GM13977 (cell line): ENCODE measurements at regions not wholly inside any gene's neighbourhood (a gene's known extent, or its start where the extent isn't known, plus 50 kb on each side); places are given as distances from the start of the nearest gene placed in this dataset.

Experiments used
- DNase-seq: peaks from one replicate; pipeline ENCODE4 v3.0.0; 2012; ENCODE audit warnings: low spot score
- in situ Hi-C: fragments of 300-500 bp; cut with MboI; formaldehyde crosslinking; loops from one replicate; pipeline ENCODE4 v1.12.0; 2022; ENCODE audit warnings: low sequenced_read_pairs, low pct_unique_long_range_greater_than_20kb, mixed read lengths, inconsistent platforms; ENCODE audit not compliant: unreplicated experiment
- TF ChIP-seq, protein P1 (sequence below): IDR thresholded peaks from 2 replicates; pipeline ENCODE4 v1.5.1; 2012; ENCODE audit warnings: mild to moderate bottlenecking, control low read depth; ENCODE audit not compliant: insufficient read depth; ENCODE audit errors: extremely low read depth, missing control alignments

GRCh38 chr20:20783450-20783849 is 71.0 kb upstream of the RALGAPA2 start:
- in situ Hi-C loops: no loop called here
- no peak for DNase-seq
- TF ChIP-seq, protein P1, sequence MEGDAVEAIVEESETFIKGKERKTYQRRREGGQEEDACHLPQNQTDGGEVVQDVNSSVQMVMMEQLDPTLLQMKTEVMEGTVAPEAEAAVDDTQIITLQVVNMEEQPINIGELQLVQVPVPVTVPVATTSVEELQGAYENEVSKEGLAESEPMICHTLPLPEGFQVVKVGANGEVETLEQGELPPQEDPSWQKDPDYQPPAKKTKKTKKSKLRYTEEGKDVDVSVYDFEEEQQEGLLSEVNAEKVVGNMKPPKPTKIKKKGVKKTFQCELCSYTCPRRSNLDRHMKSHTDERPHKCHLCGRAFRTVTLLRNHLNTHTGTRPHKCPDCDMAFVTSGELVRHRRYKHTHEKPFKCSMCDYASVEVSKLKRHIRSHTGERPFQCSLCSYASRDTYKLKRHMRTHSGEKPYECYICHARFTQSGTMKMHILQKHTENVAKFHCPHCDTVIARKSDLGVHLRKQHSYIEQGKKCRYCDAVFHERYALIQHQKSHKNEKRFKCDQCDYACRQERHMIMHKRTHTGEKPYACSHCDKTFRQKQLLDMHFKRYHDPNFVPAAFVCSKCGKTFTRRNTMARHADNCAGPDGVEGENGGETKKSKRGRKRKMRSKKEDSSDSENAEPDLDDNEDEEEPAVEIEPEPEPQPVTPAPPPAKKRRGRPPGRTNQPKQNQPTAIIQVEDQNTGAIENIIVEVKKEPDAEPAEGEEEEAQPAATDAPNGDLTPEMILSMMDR: no peak

GRCh38 chr20:20782755-20783154 is 70.3 kb upstream of the RALGAPA2 start:
- no peak for DNase-seq
- TF ChIP-seq, protein P1: no peak
- in situ Hi-C loops: no loop called here

DNA sequence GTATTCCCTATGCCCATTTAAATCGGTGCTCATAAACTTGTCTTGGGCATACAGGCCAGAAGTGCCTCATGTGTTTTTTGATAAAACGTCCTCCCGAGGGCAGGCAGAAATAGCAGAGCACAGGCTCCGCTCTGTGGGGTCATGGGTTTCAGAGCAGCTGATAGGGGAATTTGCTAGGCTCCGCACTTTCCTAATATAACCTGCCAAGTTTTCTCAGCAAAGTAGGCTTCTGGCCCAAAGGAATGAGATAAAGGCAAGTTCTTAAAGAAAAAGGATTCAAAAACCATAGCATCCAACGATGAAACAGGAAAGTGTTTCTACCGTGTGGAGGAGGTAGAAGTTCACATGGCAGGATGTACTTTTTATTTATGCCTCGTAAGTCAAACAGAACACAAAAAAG is 69.8 kb upstream of the RALGAPA2 start:
- TF ChIP-seq, protein P1: no peak
- no peak for DNase-seq
- in situ Hi-C loops: no loop called here

- in situ Hi-C loops: no loop called here
- TF ChIP-seq, protein P1: no peak
- no peak for DNase-seq
Observed at GRCh38 chr20:20781029-20781428, 68.6 kb upstream of the RALGAPA2 start.

DNA sequence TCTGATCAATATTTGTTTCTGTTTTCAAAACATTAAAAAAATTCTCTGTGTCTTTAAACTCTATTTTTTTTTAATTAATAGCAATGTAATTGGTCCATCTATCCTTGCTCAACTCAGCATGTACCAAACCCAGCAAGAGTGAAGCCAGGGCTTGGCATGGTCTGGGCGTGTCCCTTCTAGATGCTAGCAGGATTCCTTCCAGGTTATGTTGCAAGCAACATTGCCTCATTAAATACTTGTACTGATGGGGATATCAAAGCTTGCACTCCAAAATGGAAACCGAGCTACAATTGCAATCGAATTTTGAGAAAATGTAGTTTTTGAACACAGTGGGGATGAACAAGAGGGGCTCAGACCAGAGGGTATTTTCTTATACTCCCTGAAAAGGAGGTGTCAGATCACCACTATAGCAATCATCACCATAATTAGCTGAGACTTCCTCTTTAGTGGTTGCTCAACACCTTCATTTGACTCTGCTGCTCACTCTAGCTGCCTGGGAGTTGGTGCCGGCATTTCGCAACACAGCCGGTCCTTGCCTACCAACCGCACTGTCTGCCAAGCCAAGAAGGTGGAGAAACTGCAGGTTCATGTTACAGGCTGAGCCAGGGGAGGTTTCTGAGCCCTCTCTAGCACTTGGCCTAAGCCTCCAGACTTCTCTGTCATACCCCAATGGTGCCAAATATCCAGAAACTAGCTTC is 67.8 kb upstream of the RALGAPA2 start:
- in situ Hi-C loops: no loop called here
- TF ChIP-seq, protein P1: no peak
- DNase-seq: peak; percentile 38

GRCh38 chr20:20778676-20779075 is 66.2 kb upstream of the RALGAPA2 start:
- TF ChIP-seq, protein P1: no peak
- in situ Hi-C loops: no loop called here
- no peak for DNase-seq
